ENCODE measurements at regions not wholly inside any gene's neighbourhood (a gene's known extent, or its start where the extent isn't known, plus 50 kb on each side); places are given as distances from the start of the nearest gene placed in this dataset.

- TF ChIP-seq CTCF (IDR thresholded peaks at IDR 0.05) = no peak
- no peak for TF ChIP-seq REST (IDR thresholded peaks at IDR 0.05; ENCODE audit: low read depth, low read length)
- TF ChIP-seq SMC3 (IDR thresholded peaks at IDR 0.05; ENCODE audit: low read depth, low read length) = no peak
- no peak for TF ChIP-seq YY1 (IDR thresholded peaks at IDR 0.05; ENCODE audit: low read depth)
- no peak for TF ChIP-seq ZBTB33 (IDR thresholded peaks at IDR 0.05; ENCODE audit: borderline replicate concordance, low read depth)
- no peak for TF ChIP-seq ELF1 (IDR thresholded peaks at IDR 0.05)
- TF ChIP-seq SIN3A (IDR thresholded peaks at IDR 0.05; ENCODE audit: borderline replicate concordance, low read depth, low read length) = no peak
- no peak for TF ChIP-seq POLR2AphosphoS5 (IDR thresholded peaks at IDR 0.05; ENCODE audit: low read depth, low read length)
- TF ChIP-seq RCOR1 (IDR thresholded peaks at IDR 0.05; ENCODE audit: low read length) = no peak
- no peak for TF ChIP-seq USF2 (IDR thresholded peaks at IDR 0.05; ENCODE audit: borderline replicate concordance, low read depth, low read length)
Observed at GRCh38 chr6:40152196-40152595, 217.9 kb upstream of the MOCS1 start.
